ENCODE measurements at regions not wholly inside any gene's neighbourhood (a gene's known extent, or its start where the extent isn't known, plus 50 kb on each side); places are given as distances from the start of the nearest gene placed in this dataset.

- TF ChIP-seq CTCF (IDR thresholded peaks at IDR 0.05) (no peak), POLR2AphosphoS5 (IDR thresholded peaks at IDR 0.05) (no peak), POLR2A (IDR thresholded peaks at IDR 0.05) (no peak)
Observed at GRCh38 chr6:156508126-156508525, 269.1 kb upstream of the ARID1B start.

Data from breast epithelium (tissue), 3 donors.